ENCODE measurements at regions not wholly inside any gene's neighbourhood (a gene's known extent, or its start where the extent isn't known, plus 50 kb on each side); places are given as distances from the start of the nearest gene placed in this dataset.
"Not testable (repeated sequence)": the region's sequence is repeated elsewhere in the genome, so short reads cannot be mapped to it uniquely, and the experiment has no call there.

DNA sequence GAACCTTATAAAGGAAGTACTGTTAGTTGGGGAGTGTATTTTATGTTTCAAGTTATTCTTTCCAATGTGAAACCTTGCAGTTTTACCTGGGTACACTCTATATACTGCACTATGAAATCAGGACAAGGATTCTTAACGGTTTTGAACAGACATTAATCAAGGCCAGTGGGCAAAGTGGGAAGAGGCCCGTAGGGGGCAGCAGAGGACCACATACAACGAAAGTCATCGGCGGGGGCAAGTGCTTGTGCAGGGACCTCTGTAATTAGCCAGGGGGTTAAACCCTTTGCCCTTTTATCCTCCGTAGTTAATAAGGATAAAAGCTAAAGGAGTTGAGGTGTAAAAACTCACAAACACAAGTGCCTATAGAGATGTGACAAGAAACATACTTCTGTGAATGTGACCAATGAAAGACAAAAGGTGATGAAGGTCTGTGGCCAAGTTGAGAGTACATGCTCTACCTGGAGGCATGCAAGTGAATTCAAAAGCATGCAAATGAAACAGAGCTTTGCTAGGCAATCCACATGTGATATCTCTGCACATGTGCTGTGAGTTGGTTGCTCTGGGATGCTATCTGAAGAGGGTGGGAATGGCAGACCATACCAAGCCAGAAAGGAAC lies 392.7 kb upstream of the MAN1A1 start:
- in situ Hi-C loops (cut with MboI; ENCODE audit: low pct_unique_long_range_greater_than_20kb in 2 of 9, low sequenced_read_pairs in 9 of 9, unreplicated experiment in 9 of 9): loop anchor here in 1 of 9 experiments (25.0 kb wide), 1 partner anchor 380 kb away; no protein-coding TSS in a partner anchor
- Histone ChIP-seq H3K4me1 (replicated peaks in 1 of 2) (peaks cover 0 to 10% of the 10 kb centered on the region in 2 donors), H3K4me3 (no peak overlapping the region), H3K27ac (no peak overlapping the region)
- 0 to 19% (median 13%) methylated on average over 3 to 6 of the region's 6 CpGs; no CpG with 5 or more reads in 4 of the 10 experiments for WGBS, 10 experiments
- ATAC-seq (replicated peaks in 6 of 8): peak in 5 of 8 experiments; percentile 41 to 91 (median 72)

DNA sequence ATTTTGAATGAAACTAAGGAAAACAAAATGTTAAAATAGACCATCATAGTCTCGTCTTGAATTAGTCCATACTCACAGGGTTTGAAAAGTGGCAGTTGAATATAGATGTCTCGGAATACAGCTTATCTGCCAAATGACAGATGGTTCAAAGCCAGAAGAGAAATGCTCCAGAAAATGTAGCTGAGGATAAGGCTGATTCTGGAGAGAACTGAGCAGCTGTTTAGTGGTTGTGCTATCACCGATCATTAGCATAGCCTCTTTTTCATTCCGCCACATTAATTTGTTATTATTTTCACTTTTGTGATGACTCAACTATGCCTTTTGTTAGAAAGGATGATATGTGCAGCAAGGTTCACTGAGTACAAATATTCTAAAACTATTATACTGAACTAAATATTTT lies 390.2 kb upstream of the MAN1A1 start:
- in situ Hi-C loops (cut with MboI; ENCODE audit: low pct_unique_long_range_greater_than_20kb in 2 of 9, low sequenced_read_pairs in 9 of 9, unreplicated experiment in 9 of 9): loop anchor here in 1 of 9 experiments (25.0 kb wide), 1 partner anchor 377 kb away; no protein-coding TSS in a partner anchor
- H3K4me3 ChIP-seq: no peak overlapping the region
- peaks cover 0 to 10% of the 10 kb centered on the region in 2 donors for H3K4me1 ChIP-seq (replicated peaks in 1 of 2)
- ATAC-seq (replicated peaks in 6 of 8): no peak
- no peak overlapping the region for H3K27ac ChIP-seq
- WGBS, 10 experiments: 59 to 95% (median 83%) methylated on average over 1 to 4 of the region's 4 CpGs; no CpG with 5 or more reads in 2 of the 10 experiments

DNA sequence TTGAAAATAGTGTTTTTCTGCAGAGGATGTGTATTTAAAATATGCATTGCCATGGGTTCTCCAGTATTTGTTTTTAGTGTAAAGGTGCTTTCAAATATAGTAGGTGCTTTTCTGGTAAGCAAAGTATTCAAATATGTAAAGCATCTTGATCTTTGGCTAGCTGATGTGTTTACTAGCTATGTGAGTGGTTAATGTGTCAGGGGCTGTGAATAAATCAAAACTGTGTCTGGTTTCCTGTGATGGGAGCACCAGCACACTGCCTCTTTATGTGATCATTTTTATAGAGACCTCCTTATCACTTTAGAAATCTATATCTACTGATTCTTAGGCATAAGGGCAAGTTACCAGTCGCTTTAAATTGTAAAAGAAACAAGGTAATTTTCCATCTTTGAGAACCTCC lies 388.9 kb upstream of the MAN1A1 start:
- 50 to 100% (median 85%) methylated on average over 1 of the region's 1 CpG; no CpG with 5 or more reads in 4 of the 10 experiments for WGBS, 10 experiments
- in situ Hi-C loops (cut with MboI; ENCODE audit: low pct_unique_long_range_greater_than_20kb in 2 of 9, low sequenced_read_pairs in 9 of 9, unreplicated experiment in 9 of 9): loop anchor here in 1 of 9 experiments (25.0 kb wide), 1 partner anchor 376 kb away; no protein-coding TSS in a partner anchor
- H3K4me3 ChIP-seq: no peak overlapping the region
- no peak overlapping the region for H3K27ac ChIP-seq
- H3K4me1 ChIP-seq (replicated peaks in 1 of 2): peaks cover 0 to 10% of the 10 kb centered on the region in 2 donors
- ATAC-seq (replicated peaks in 6 of 8): no peak

DNA sequence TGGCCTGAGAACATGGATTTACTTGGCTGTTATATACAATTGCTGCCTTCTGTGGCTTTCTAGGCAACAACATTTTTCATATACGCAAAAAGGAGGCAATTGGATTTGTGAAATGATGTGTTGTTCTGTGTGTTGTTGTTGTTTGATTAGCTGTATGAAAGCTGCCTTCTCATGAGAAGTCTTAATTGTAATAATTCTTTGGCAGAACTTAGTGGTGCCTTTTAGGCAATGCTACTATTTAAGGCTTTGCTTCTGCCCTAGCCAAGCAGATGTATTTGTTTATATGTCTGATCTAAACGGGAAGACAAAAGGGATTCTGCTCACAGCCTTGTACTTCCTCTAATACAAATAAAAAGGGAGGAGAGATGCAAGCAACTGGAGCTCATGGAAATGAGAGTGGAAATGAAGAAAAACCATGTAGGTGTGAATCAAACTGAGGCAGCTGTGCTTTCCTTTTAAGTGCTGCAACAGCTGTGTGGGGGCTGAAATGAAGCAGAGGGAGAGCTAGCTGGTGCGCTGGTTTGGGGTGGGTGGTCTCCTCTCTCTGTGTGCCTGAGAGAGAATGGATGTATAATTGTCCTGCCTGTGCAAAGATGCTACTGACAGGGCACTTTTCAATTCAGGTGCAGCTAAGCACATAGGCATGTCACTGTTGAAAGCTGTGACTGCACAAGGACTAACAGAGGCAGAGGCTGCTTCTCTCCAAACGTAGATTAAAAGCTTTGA lies 386.9 kb upstream of the MAN1A1 start:
- in situ Hi-C loops (cut with MboI; ENCODE audit: low pct_unique_long_range_greater_than_20kb in 2 of 9, low sequenced_read_pairs in 9 of 9, unreplicated experiment in 9 of 9): loop anchor here in 1 of 9 experiments (25.0 kb wide), 1 partner anchor 374 kb away; no protein-coding TSS in a partner anchor
- H3K27ac ChIP-seq: no peak overlapping the region
- 0 to 90% (median 50%) methylated on average over 1 to 4 of the region's 4 CpGs; no CpG with 5 or more reads in 1 of the 10 experiments for WGBS, 10 experiments
- peaks cover 0 to 10% of the 10 kb centered on the region in 2 donors for H3K4me1 ChIP-seq (replicated peaks in 1 of 2)
- peak in 5 of 8 experiments; percentile 33 to 44 (median 38) for ATAC-seq (replicated peaks in 6 of 8)
- no peak overlapping the region for H3K4me3 ChIP-seq

DNA sequence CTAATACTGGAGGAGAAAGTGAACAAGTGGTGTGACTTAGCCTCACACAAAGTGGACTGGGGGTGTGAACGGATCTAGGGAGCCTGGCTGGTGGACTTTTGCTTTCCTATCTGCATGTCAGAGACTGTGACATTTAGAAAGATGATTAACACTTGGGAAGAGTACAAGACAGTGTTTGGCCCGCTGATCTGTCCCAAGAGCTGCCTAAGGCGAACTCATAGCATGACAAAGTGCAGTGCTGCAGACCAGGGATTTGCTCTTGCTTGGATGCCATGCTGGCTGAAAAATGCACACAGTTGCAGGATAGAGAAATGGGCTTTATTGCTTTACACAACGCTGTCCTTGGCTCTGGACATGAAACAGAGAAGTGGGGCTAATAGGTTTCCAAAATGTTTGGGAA lies 386.0 kb upstream of the MAN1A1 start:
- no peak for ATAC-seq (replicated peaks in 6 of 8)
- peaks cover 0 to 10% of the 10 kb centered on the region in 2 donors for H3K4me1 ChIP-seq (replicated peaks in 1 of 2)
- in situ Hi-C loops (cut with MboI; ENCODE audit: low pct_unique_long_range_greater_than_20kb in 2 of 9, low sequenced_read_pairs in 9 of 9, unreplicated experiment in 9 of 9): loop anchor here in 1 of 9 experiments (25.0 kb wide), 1 partner anchor 373 kb away; no protein-coding TSS in a partner anchor
- H3K27ac ChIP-seq: no peak overlapping the region
- 0 to 95% (median 65%) methylated on average over 2 to 4 of the region's 4 CpGs; no CpG with 5 or more reads in 3 of the 10 experiments for whole genome bisulfite sequencing, 10 experiments
- H3K4me3 ChIP-seq: no peak overlapping the region

DNA sequence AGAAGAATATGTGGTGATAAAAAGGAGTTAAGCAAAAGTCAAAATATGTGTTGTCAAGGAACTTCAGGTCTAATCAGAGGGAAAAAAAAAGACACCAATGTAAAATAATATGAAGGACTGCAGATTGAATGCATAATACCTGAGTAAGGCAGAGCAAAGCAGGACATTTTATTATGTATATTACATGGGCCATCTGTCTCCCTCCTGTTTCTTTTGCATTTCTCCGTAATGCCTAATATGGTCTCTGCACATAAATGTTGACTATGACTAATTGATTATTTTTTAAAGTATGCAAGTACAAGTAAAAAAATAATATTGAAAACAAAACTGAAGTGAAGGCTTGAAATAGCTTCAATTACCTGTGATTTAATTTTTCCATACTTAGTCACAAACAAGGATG lies 384.7 kb upstream of the MAN1A1 start:
- Histone ChIP-seq H3K4me1 (replicated peaks in 1 of 2) (peaks cover 0 to 10% of the 10 kb centered on the region in 2 donors), H3K27ac (no peak overlapping the region), H3K4me3 (no peak overlapping the region)
- in situ Hi-C loops (cut with MboI; ENCODE audit: low pct_unique_long_range_greater_than_20kb in 2 of 9, low sequenced_read_pairs in 9 of 9, unreplicated experiment in 9 of 9): loop anchor here in 1 of 9 experiments (25.0 kb wide), 1 partner anchor 372 kb away; no protein-coding TSS in a partner anchor
- 40 to 100% (median 80%) methylated on average over 1 of the region's 1 CpG for WGBS, 10 experiments
- peak in 1 of 8 experiments; percentile 74 for ATAC-seq (replicated peaks in 6 of 8)

DNA sequence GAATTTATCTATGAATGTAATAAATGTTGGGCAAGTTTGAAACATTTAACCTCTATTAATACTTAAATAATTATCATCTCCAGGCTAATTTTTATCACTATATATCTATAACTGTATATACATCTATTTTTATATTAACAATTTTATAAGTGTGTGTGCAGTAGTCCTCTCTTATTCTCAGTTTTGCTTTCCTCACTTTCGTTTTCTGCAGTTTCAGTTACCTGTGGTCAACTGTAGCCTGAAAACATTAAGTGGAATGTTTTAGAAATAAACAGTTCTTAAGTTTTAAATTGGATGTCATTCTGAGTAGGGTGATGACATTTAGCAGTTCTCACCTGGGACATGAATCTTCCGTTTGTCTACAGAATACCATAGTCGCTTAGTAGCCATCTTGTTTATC lies 379.4 kb upstream of the MAN1A1 start:
- Histone ChIP-seq H3K4me1 (replicated peaks in 1 of 2) (no peaks in the 10 kb centered on the region), H3K27ac (no peak overlapping the region), H3K4me3 (no peak overlapping the region)
- 52 to 100% (median 81%) methylated on average over 1 to 3 of the region's 3 CpGs for WGBS, 10 experiments
- in situ Hi-C loops (cut with MboI; ENCODE audit: low pct_unique_long_range_greater_than_20kb in 2 of 9, low sequenced_read_pairs in 9 of 9, unreplicated experiment in 9 of 9): loop anchor here in 1 of 9 experiments (25.0 kb wide), 1 partner anchor 367 kb away; no protein-coding TSS in a partner anchor
- ATAC-seq (replicated peaks in 6 of 8): no peak

DNA sequence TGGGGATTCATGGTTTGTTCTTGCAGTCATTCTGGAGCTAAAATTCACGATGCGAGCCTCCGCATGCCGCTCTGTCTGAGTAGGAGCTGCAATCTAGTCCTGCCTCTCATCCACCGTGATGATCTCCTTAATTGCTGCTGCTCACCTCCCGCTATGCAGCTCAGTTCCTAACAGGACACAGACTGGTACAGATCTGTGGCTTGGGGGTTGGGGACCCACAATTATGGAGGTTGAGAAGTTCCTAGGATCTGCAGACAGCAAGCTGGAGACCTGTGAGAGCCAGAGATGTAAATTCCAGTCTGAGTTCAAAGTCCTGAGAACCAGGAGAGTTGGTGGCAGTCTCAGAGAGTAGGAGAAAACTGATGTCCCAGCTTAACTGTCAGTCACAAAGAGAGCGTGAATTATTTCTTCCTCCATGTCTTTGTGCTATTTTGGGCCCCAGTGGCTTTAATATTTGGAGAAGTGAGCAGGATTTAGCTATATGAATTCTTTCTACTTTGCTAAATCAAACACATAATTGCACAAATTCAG lies 378.7 kb upstream of the MAN1A1 start:
- ATAC-seq (replicated peaks in 6 of 8): no peak
- no peak overlapping the region for H3K27ac ChIP-seq
- in situ Hi-C loops (cut with MboI; ENCODE audit: low pct_unique_long_range_greater_than_20kb in 2 of 9, low sequenced_read_pairs in 9 of 9, unreplicated experiment in 9 of 9): loop anchor here in 1 of 9 experiments (25.0 kb wide), 1 partner anchor 366 kb away; no protein-coding TSS in a partner anchor
- no peak overlapping the region for H3K4me3 ChIP-seq
- no peaks in the 10 kb centered on the region for H3K4me1 ChIP-seq (replicated peaks in 1 of 2)
- WGBS, 10 experiments: 60 to 100% (median 82%) methylated on average over 1 to 7 of the region's 7 CpGs; no CpG with 5 or more reads in 4 of the 10 experiments

DNA sequence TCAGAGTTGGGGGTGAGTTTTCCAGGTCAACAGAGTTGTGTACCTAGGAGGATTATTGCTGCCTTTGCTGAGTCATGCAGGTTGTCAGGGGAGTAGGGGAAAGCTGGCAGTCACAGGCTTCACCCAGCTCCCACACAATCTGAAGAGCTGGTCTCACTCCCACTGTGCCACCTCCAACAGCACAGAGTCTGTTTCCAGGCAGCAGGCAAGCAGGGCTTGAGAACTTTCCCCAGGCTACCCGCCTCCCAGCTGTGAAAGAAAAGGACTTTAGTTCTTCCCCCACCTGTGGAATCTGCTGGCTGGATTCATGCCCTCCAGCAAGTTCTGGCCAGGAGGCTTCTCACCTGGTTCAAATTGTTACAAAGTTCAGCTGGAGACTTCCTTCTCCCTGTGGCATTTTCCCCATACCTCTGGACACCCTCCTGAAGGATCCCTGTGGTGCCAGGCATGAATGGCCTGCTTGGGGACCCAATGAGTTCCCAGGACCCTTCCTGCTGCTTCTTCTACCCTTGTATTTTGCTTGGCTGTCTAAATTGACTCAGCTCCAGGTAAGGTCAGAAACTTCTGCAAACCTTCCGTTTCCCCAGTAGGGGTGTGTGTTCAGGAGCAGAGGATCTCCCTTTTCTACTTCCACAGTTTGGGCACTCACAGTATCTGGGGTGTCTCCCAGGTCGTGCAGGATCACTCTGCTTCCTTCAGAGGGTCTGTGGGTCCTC lies 378.1 kb upstream of the MAN1A1 start:
- in situ Hi-C loops (cut with MboI; ENCODE audit: low pct_unique_long_range_greater_than_20kb in 2 of 9, low sequenced_read_pairs in 9 of 9, unreplicated experiment in 9 of 9): loop anchor here in 1 of 9 experiments (25.0 kb wide), 1 partner anchor 365 kb away; no protein-coding TSS in a partner anchor
- peak in 1 of 8 experiments; percentile 91 for ATAC-seq (replicated peaks in 6 of 8)
- Histone ChIP-seq H3K27ac (no peak overlapping the region), H3K4me1 (replicated peaks in 1 of 2) (no peaks in the 10 kb centered on the region), H3K4me3 (no peak overlapping the region)
- WGBS, 10 experiments: 20 to 80% (median 73%) methylated on average over 1 to 3 of the region's 3 CpGs; no CpG with 5 or more reads in 5 of the 10 experiments

DNA sequence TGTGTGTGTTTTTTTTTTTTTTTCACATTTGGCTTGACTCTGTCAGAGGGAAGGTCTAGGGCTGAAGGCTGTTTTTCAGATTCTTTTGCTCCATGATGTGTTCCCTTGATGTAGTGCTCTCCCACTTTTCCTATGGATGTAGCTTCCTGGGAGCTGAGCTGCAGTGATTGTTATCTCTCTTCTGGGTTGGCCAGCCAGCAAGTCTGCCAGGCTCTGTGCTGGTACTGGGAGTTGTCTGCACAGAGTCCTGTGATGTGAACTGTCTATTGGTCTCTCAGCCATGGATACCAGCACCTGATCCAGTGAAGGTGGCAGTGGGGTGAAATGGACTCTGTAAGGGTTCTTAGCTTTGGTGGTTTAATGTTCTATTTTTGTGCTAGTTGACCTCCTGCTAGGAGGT lies 377.4 kb upstream of the MAN1A1 start:
- H3K4me1 ChIP-seq (replicated peaks in 1 of 2); ATAC-seq (replicated peaks in 6 of 8); H3K27ac ChIP-seq; H3K4me3 ChIP-seq: not testable (repeated sequence)
- in situ Hi-C loops (cut with MboI; ENCODE audit: low pct_unique_long_range_greater_than_20kb in 2 of 9, low sequenced_read_pairs in 9 of 9, unreplicated experiment in 9 of 9): loop anchor here in 1 of 9 experiments (25.0 kb wide), 1 partner anchor 365 kb away; no protein-coding TSS in a partner anchor

DNA sequence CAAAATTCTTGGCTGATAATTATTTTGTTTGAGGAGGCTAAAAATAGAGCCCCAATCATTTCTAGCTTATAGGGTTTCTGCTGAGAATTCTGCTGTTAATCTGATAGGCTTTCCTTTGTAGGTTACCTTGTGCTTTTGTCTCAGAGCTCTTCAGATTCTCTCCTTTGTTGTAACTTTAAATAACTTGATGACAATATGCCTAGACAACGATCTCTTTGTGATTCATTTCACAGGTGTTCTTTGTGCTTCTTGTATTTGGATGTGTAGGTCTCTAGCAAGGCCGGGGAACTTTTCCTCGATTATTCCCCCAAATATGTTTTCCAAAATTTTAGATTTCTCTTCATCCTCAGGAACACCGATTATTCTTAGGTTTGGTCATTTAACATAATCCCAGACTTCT lies 376.5 kb upstream of the MAN1A1 start:
- in situ Hi-C loops (cut with MboI; ENCODE audit: low pct_unique_long_range_greater_than_20kb in 2 of 9, low sequenced_read_pairs in 9 of 9, unreplicated experiment in 9 of 9): loop anchor here in 1 of 9 experiments (25.0 kb wide), 1 partner anchor 364 kb away; no protein-coding TSS in a partner anchor
- no peak overlapping the region for H3K4me3 ChIP-seq
- WGBS, 10 experiments: 69 to 100% (median 82%) methylated on average over 1 to 4 of the region's 4 CpGs
- H3K4me1 ChIP-seq (replicated peaks in 1 of 2): no peaks in the 10 kb centered on the region
- H3K27ac ChIP-seq: no peak overlapping the region
- ATAC-seq (replicated peaks in 6 of 8): no peak

DNA sequence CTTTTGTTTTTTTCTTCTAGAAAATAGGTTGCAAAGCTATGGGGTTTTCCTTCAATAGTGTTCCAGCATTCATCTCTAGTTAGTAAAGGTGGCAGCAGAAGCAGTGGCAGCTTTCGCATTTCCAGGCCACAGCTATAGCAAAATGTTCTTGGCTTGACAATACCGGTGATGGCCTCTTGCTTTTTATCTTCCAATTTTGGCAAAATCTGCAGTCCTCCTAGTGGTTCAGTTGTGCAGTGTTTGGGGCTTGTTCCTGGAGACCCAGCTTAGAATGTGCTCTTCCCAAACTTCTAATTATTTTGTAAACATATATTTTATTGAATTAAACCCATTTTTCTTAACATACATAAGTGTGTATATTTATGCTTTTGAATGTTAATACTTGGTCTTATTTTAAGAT lies 370.6 kb upstream of the MAN1A1 start:
- no peak overlapping the region for H3K4me3 ChIP-seq
- peak in 1 of 8 experiments; percentile 26 for ATAC-seq (replicated peaks in 6 of 8)
- in situ Hi-C loops (cut with MboI; ENCODE audit: low pct_unique_long_range_greater_than_20kb in 2 of 9, low sequenced_read_pairs in 9 of 9, unreplicated experiment in 9 of 9): loop anchor here in 1 of 9 experiments (25.0 kb wide), 1 partner anchor 583 kb away; no protein-coding TSS in a partner anchor
- no peak overlapping the region for H3K27ac ChIP-seq
- H3K4me1 ChIP-seq (replicated peaks in 1 of 2): no peaks in the 10 kb centered on the region
- 58 to 100% (median 100%) methylated on average over 1 to 2 of the region's 2 CpGs; no CpG with 5 or more reads in 2 of the 10 experiments for whole genome bisulfite sequencing, 10 experiments

Measured in motor neuron (in vitro differentiated cells).